ENCODE measurements at regions not wholly inside any gene's neighbourhood (a gene's known extent, or its start where the extent isn't known, plus 50 kb on each side); places are given as distances from the start of the nearest gene placed in this dataset.

DNA sequence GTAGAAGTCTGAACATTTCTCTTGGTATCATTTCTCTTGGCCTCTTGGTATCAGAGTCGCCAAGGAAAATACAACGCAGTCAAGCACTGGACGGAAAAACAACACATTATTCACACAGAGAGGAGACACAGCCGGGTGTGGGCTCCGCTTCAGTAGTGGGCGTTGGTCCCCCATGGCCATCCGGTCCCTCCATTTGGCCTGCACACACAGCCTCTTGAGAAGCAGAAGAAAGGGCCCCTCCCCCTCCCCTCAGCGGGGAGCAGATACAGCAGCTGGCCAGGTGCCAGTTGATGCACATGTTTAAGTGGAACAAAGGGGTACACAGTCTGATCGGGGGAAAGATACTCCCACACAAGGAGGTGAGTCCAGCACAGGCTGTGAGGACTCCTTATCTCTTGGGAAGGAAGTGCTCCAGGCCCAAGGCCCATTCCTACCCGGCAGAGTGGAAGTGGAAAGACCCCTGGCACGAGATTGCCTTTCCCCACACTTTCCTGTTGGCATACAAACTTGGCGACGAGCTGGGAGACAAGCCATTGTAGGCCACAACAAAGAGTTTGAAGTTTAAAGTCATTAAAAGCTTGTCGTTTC is 311.3 kb downstream of the FAM72C start:
- no peak for TF ChIP-seq CTCF (IDR thresholded peaks at IDR 0.05)
- TF ChIP-seq POLR2A (IDR thresholded peaks at IDR 0.05), result no peak
